AG09319 (cell line): ENCODE measurements at regions not wholly inside any gene's neighbourhood (a gene's known extent, or its start where the extent isn't known, plus 50 kb on each side); places are given as distances from the start of the nearest gene placed in this dataset.
"Not testable (repeated sequence)": the region's sequence is repeated elsewhere in the genome, so short reads cannot be mapped to it uniquely, and the experiment has no call there.

Source experiments
- DNase-seq: peaks from one replicate; pipeline ENCODE4 v3.0.0-alpha.2; 2010; ENCODE audit warnings: low read depth; ENCODE audit errors: extremely low read depth
- TF ChIP-seq, protein P1 (sequence below): IDR thresholded peaks from 2 replicates; pipeline ENCODE4 v1.5.1; 2011; ENCODE audit warnings: low read depth, mild to moderate bottlenecking, inconsistent platforms, low read length, moderate library complexity

DNA sequence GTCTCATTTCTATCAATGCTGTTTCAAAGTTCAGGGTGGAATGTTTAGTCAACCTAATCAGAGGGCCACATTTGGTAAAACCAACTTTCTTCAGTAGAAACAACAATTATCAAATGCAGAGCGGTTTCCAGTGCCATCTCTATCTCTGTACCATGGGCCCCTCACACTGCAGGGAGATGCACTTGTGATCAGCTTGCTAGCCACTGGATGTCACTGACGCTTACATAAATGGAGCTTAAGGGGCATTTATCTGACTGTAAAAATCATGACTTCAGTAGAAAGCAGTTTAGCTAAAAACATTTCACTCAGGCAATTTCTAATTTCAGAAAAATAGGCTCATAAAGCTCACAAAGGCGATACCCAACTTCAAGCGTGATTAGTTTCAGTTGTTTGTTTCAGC lies 678.0 kb downstream of the ZEB2 start:
- DNase-seq = no peak

DNA sequence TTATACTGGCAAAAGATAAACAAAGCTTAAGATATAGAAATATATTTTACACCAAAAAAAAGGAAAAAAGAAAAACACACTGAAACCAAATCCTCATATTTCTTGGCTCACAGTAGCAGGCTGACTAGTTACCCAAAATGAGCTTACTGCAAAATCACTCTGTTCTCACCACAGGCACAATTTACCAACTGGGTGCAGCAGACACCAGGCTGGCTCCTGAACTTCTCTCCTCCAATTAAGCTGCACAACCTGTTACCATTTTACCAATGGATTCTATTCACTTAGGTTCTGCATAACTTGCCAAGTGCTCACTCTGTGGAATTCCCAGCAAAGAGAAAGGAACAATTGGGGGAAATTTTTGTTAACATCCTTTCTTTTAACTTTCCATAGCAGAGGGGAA lies 679.3 kb downstream of the ZEB2 start:
- no peak for DNase-seq
- TF ChIP-seq, protein P1, sequence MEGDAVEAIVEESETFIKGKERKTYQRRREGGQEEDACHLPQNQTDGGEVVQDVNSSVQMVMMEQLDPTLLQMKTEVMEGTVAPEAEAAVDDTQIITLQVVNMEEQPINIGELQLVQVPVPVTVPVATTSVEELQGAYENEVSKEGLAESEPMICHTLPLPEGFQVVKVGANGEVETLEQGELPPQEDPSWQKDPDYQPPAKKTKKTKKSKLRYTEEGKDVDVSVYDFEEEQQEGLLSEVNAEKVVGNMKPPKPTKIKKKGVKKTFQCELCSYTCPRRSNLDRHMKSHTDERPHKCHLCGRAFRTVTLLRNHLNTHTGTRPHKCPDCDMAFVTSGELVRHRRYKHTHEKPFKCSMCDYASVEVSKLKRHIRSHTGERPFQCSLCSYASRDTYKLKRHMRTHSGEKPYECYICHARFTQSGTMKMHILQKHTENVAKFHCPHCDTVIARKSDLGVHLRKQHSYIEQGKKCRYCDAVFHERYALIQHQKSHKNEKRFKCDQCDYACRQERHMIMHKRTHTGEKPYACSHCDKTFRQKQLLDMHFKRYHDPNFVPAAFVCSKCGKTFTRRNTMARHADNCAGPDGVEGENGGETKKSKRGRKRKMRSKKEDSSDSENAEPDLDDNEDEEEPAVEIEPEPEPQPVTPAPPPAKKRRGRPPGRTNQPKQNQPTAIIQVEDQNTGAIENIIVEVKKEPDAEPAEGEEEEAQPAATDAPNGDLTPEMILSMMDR = no peak

More for the DNA sequence above, 678.0 kb downstream of the ZEB2 start:
- TF ChIP-seq, protein P1 = peak; percentile 12

DNA sequence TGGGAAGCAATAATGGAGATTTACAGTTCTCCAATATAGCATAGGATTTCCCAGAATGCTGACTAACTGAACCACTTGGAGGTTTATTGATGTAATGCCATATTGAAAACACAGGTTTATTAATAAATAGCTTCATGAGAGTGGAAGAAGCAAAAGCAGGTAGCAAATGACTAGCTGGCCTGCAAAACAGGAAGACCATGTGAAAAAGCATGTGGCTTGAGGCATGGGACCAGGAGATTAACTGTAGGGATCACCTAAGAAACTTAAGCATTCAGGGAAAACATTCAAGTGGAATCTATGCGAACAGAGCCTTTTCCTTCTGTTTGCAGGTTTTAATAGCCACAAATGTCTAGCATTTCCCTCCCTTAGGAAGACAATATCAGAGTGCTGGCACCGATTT lies 679.7 kb downstream of the ZEB2 start:
- no peak for DNase-seq
- TF ChIP-seq, protein P1 = no peak

DNA sequence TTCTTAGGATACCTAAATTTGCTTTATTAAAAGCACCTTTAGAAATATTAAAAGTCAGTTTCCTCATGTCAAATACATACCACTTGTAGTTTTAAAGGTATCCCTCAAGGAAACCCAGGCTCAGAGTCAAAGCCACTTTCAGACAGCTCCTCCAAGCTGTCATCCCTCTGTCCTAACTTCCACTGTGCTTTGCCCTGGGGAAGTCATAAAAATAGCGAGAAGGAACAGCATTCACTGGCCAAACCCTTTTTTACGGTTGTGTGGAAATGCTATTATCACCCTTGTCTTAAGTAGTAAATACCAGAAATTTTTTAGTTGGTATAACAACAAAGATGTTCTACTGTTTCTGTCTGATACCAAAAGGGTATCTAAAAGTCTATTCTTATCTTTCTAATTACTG lies 680.5 kb downstream of the ZEB2 start:
- no peak for DNase-seq
- TF ChIP-seq, protein P1 = no peak

DNA sequence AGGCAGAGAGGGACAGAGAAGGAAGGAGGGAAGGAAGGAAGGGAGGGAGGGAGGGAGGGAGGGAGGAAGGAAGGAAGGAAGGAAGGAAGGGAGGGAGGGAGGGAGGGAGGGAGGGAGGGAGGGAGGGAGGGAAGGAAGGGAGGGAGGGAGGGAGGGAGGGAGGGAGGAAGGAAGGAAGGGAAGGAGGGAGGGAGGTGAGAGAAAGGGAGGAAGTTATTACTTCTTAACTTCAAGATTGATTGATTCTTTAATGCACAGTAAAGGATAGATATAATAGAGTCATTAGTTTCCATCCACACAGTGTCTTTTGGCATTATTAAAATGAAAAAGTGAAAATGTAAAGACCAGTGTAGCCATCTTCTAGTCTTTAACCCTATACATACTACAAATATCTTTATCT lies 682.9 kb downstream of the ZEB2 start:
- DNase-seq = not testable (repeated sequence)

DNA sequence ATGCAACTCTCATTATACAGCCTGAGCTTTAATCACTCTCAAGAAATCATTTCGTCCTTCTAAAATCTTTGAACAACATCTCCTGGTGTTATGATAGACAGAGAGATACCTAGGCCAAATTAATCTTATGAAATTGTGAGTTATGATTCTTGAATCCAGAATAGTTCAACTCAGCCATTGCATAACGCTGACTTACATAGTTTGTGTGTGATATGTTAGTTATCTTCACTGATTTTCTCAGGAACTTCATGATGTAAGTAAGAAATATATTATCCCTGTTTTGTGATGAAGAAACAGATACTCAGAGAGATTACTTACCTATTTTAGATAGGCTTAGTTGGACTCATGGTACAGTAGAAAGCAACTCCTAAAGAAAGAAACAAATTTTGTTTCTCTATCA lies 684.4 kb downstream of the ZEB2 start:
- TF ChIP-seq, protein P1 = no peak
- DNase-seq = no peak

DNA sequence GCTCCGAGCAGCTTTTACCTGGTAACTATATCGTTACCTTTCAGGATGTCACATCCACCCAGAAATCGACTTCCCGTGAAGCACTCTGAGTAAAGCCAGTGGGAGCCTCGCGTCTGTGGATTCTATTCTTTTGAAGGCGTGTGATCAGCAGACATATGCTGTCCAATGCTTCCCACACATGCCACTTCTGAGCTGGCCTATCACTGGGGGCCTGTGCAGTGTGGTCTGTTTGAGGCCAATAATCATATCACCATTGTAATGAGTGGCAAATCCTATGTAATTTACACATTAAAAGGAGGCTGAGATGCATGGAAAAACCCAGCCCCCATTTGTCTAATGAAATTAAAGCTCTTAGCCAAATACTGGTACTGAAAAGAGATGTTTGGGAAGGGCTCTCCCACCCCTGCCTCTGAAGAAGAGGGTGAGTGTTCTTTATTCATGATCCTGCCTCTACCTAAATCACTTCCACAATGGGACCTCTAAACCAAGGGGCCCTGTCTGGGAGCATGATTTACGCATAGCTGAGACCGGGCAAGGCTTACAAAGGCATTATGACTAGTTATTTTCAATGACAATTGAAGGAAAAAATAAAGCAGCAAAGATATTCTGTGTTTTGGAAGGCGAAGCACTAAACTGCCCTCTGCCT lies 686.8 kb downstream of the ZEB2 start:
- no peak for DNase-seq
- TF ChIP-seq, protein P1 = no peak

DNA sequence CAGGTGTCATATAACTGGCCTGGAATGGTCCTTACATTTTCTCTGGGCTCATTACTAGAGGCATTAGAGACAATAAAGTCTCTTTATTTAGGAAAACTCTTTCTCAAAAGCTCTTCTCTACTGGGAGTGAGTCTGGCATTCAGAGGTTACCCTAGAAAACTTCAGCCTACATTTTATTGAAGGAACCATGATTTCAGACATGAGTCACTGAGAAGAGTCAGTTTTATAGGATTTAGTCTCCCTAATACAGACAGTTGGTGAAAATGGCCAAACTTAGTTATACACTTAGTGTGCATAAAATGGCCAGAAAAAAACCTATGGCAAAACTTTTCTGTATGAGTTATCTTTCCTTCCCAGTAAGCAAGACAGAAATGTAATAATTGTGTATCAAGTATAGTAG lies 689.4 kb downstream of the ZEB2 start:
- TF ChIP-seq, protein P1 = no peak
- DNase-seq = no peak
